PC-9 (cell line): ENCODE measurements at regions not wholly inside any gene's neighbourhood (a gene's known extent, or its start where the extent isn't known, plus 50 kb on each side); places are given as distances from the start of the nearest gene placed in this dataset.

Source experiments
- BruUV-seq: library from RNA; stranded (reverse); fragments of 400-500 nt; replicated peaks from 2 replicates; lab custom pipeline; 2021; lab: Mats Ljungman, UMichigan
- CTCF ChIA-PET: fragments of 300-600 bp; sonication (Branson Sonifier 250); formaldehyde crosslinking; loops from one replicate; lab custom pipeline; 2022; ENCODE audit warnings: antibody characterized with exemption; lab: Charles Lee
- POLR2A ChIA-PET: fragments of 300-600 bp; sonication (Branson Sonifier 250); formaldehyde crosslinking; loops from one replicate; lab custom pipeline; 2022; ENCODE audit warnings: antibody characterized with exemption; ENCODE audit not compliant: unreplicated experiment; lab: Charles Lee
- DNase-seq, 2 experiments: peaks; one replicate each; pipeline versions ENCODE4 v3.0.0 to v3.0.0-alpha.2; 2015 to 2022; ENCODE audit warnings: mixed read lengths in 1 of 2
- H2AFZ ChIP-seq: fragments of 200-600 bp; sonication (generic); 2 replicates; pipeline ENCODE4 v1.8.1; 2017; ENCODE audit warnings: antibody characterized with exemption
- H3F3A ChIP-seq: fragments of 200-600 bp; sonication (generic); 2 replicates; pipeline ENCODE4 v1.8.1; 2017; ENCODE audit warnings: antibody characterized with exemption, mild to moderate bottlenecking, low read depth; ENCODE audit not compliant: insufficient read depth
- H3K27ac ChIP-seq: fragments of 200-600 bp; sonication (generic); 2 replicates; pipeline ENCODE4 v1.6.1; 2016; ENCODE audit warnings: mixed run types
- H3K27me3 ChIP-seq: fragments of 200-600 bp; sonication (generic); 2 replicates; pipeline ENCODE4 v1.6.1; 2016; ENCODE audit warnings: low read depth, mixed run types; ENCODE audit not compliant: insufficient read depth
- H3K36me3 ChIP-seq: fragments of 200-600 bp; sonication (generic); 2 replicates; pipeline ENCODE4 v1.6.1; 2016; ENCODE audit warnings: low read depth, mixed run types
- H3K4me1 ChIP-seq: fragments of 200-600 bp; sonication (generic); replicated peaks from 2 replicates; pipeline ENCODE4 v1.6.1; 2016; ENCODE audit warnings: mixed run types; ENCODE audit not compliant: insufficient read depth
- H3K4me2 ChIP-seq: fragments of 200-600 bp; sonication (generic); 2 replicates; pipeline ENCODE4 v1.6.1; 2017; ENCODE audit warnings: mixed run types
- H3K4me3 ChIP-seq: fragments of 200-600 bp; sonication (generic); 2 replicates; pipeline ENCODE4 v1.6.1; 2016; ENCODE audit warnings: mixed run types
- H3K79me2 ChIP-seq: fragments of 200-600 bp; sonication (generic); 2 replicates; pipeline ENCODE4 v1.6.1; 2017; ENCODE audit warnings: low read depth, mixed run types
- H3K9me2 ChIP-seq: fragments of 200-600 bp; sonication (generic); 2 replicates; pipeline ENCODE4 v1.8.1; 2017; ENCODE audit warnings: mild to moderate bottlenecking; ENCODE audit not compliant: insufficient read depth
- H3K9me3 ChIP-seq: fragments of 200-600 bp; sonication (generic); 2 replicates; pipeline ENCODE4 v1.8.1; 2016; ENCODE audit warnings: low read depth; ENCODE audit not compliant: insufficient read depth
- H4K20me1 ChIP-seq: fragments of 200-600 bp; sonication (generic); 2 replicates; pipeline ENCODE4 v1.8.1; 2017; ENCODE audit not compliant: insufficient read depth
- CTCF ChIP-seq: fragments of 200-600 bp; sonication (generic); conservative IDR thresholded peaks from 2 replicates; pipeline ENCODE4 v1.6.1; 2017; ENCODE audit warnings: mixed run types, antibody characterized with exemption, mild to moderate bottlenecking, moderate library complexity
- EZH2 ChIP-seq: fragments of 200-600 bp; sonication (generic); IDR thresholded peaks from 2 replicates; pipeline ENCODE4 v1.8.0; 2017; ENCODE audit warnings: antibody characterized with exemption, low read depth
- intact Hi-C: fragments of 100-400 bp; cut with micrococcal nuclease; formaldehyde crosslinking; loops from one replicate; pipeline ENCODE4 v1.10.0; 2022; ENCODE audit not compliant: unreplicated experiment

- Histone ChIP-seq H3K79me2 (no peaks in the 10 kb centered on the region), H3K4me2 (no peak overlapping the region), H3K4me1 (no peaks in the 10 kb centered on the region), H3K9me3 (no peaks in the 10 kb centered on the region), H3K36me3 (no peaks in the 10 kb centered on the region), H3K4me3 (no peak overlapping the region), H3K9me2 (0 out of 2 replicates have a peak, but pooled peaks cover 7% of the 10 kb centered on the region), H3F3A (no peaks in the 10 kb centered on the region), H4K20me1 (no peaks in the 10 kb centered on the region; the same call in 1 of the 2 replicates), H2AFZ (no peak overlapping the region), H3K27ac (no peak overlapping the region), H3K27me3 (no peaks in the 10 kb centered on the region)
- DNase-seq, result no peak
- no TSS peak for BruUV-seq
- TF ChIP-seq CTCF, result no peak
- TF ChIP-seq EZH2, result no peak
- intact Hi-C loops, result no loop called here
- POLR2A ChIA-PET, result no interaction called here
- CTCF ChIA-PET, result no interaction called here
Observed at GRCh38 chr3:104154896-104155295, 1211.8 kb upstream of the ALCAM start.

- Histone ChIP-seq H3K9me2 (peaks cover 9% of the 10 kb centered on the region; the same call in 1 of the 2 replicates), H3K9me3 (peaks cover 7% of the 10 kb centered on the region; the same call in 1 of the 2 replicates), H2AFZ (no peak overlapping the region), H4K20me1 (no peaks in the 10 kb centered on the region), H3K79me2 (no peaks in the 10 kb centered on the region), H3F3A (no peaks in the 10 kb centered on the region), H3K4me1 (no peaks in the 10 kb centered on the region), H3K27ac (no peak overlapping the region), H3K4me3 (no peak overlapping the region), H3K4me2 (no peak overlapping the region), H3K36me3 (no peaks in the 10 kb centered on the region), H3K27me3 (no peaks in the 10 kb centered on the region)
- no peak for DNase-seq
- POLR2A ChIA-PET, result no interaction called here
- intact Hi-C loops, result no loop called here
- TF ChIP-seq EZH2 (no peak), CTCF (no peak)
- no TSS peak for BruUV-seq
- CTCF ChIA-PET, result no interaction called here
Observed at GRCh38 chr3:104165866-104166265, 1200.8 kb upstream of the ALCAM start.

GRCh38 chr3:104168386-104168785 is 1198.3 kb upstream of the ALCAM start:
- no peak for DNase-seq
- Histone ChIP-seq H3K9me2 (peaks cover 3% of the 10 kb centered on the region; the same call in 1 of the 2 replicates), H3K36me3 (no peaks in the 10 kb centered on the region), H3K79me2 (no peaks in the 10 kb centered on the region), H3K4me3 (no peak overlapping the region), H3K27ac (no peak overlapping the region), H3K9me3 (peaks cover 7% of the 10 kb centered on the region; the same call in 1 of the 2 replicates), H3K27me3 (no peaks in the 10 kb centered on the region), H3K4me2 (no peak overlapping the region), H2AFZ (no peak overlapping the region), H3K4me1 (no peaks in the 10 kb centered on the region), H4K20me1 (no peaks in the 10 kb centered on the region), H3F3A (no peaks in the 10 kb centered on the region)
- CTCF ChIA-PET, result no interaction called here
- BruUV-seq, result no TSS peak
- POLR2A ChIA-PET, result no interaction called here
- TF ChIP-seq CTCF, result no peak
- TF ChIP-seq EZH2, result no peak
- intact Hi-C loops, result no loop called here
